ENCODE measurements at regions not wholly inside any gene's neighbourhood (a gene's known extent, or its start where the extent isn't known, plus 50 kb on each side); places are given as distances from the start of the nearest gene placed in this dataset.

GRCh38 chr12:66048835-66049537 is 81.6 kb downstream of the LLPH start (continued):
- no peak for TF ChIP-seq ATF6 (CRISPR knock-in tag; conservative IDR thresholded peaks at IDR 0.05)
- TF ChIP-seq AGO1 (IDR thresholded peaks at IDR 0.05; ENCODE audit: low read depth, low read length, poor library complexity, severe bottlenecking) = no peak
- TF ChIP-seq TGIF2 (CRISPR knock-in tag; IDR thresholded peaks at IDR 0.05) = peak; percentile 33; the same call in 1 of the 2 replicates
- no peak for TF ChIP-seq REL (CRISPR knock-in tag; conservative IDR thresholded peaks at IDR 0.05)
- no peak for TF ChIP-seq SNRNP70 (IDR thresholded peaks at IDR 0.05; ENCODE audit: low read depth, low read length)
- no peak for TF ChIP-seq FIP1L1 (IDR thresholded peaks at IDR 0.05; ENCODE audit: borderline replicate concordance, insufficient read depth, low read depth, low read length)
- TF ChIP-seq TBX2 (CRISPR knock-in tag; IDR thresholded peaks at IDR 0.05; ENCODE audit: borderline replicate concordance) = peak; percentile 82
- TF ChIP-seq ASH2L (IDR thresholded peaks at IDR 0.05; ENCODE audit: insufficient read length, low read depth, low read length) = peak; percentile 85
- TF ChIP-seq ZNF567 (CRISPR knock-in tag; IDR thresholded peaks at IDR 0.05; ENCODE audit: borderline replicate concordance) = no peak
- no peak; the same call in 1 of the 2 replicates for TF ChIP-seq ZNF276 (CRISPR knock-in tag; IDR thresholded peaks at IDR 0.05; ENCODE audit: low read depth)
- peak; percentile 84; the same call in 1 of the 2 replicates for TF ChIP-seq SIX4 (CRISPR knock-in tag; IDR thresholded peaks at IDR 0.05)
- TF ChIP-seq HNRNPUL1 (IDR thresholded peaks at IDR 0.05; ENCODE audit: low read depth, low read length) = no peak
- TF ChIP-seq KMT2A (CRISPR knock-in tag; IDR thresholded peaks at IDR 0.05) = peak; percentile 58; the same call in 1 of the 2 replicates
- 0 out of 2 replicates have a peak, but pooled peaks have one; percentile 32 for TF ChIP-seq ZNF383 (CRISPR knock-in tag; IDR thresholded peaks at IDR 0.05; ENCODE audit: borderline replicate concordance)
- no peak for TF ChIP-seq CC2D1A (CRISPR knock-in tag; IDR thresholded peaks at IDR 0.05)
- no peak for TF ChIP-seq ZNF530 (CRISPR knock-in tag; IDR thresholded peaks at IDR 0.05; ENCODE audit: low read depth)
- peak; percentile 98 for TF ChIP-seq NFIC (IDR thresholded peaks at IDR 0.05; ENCODE audit: low read length)
- TF ChIP-seq ZMYM3 (CRISPR knock-in tag; IDR thresholded peaks at IDR 0.05) = peak; percentile 48; the same call in 1 of the 2 replicates
- no peak for TF ChIP-seq ZBTB1 (CRISPR knock-in tag; IDR thresholded peaks at IDR 0.05; ENCODE audit: borderline replicate concordance)
- peak; percentile 50; the same call in 1 of the 2 replicates for TF ChIP-seq GATAD1 (CRISPR knock-in tag; IDR thresholded peaks at IDR 0.05)
- 0 out of 2 replicates have a peak, but pooled peaks have one; percentile 36 for TF ChIP-seq HNF1B (CRISPR knock-in tag; IDR thresholded peaks at IDR 0.05)
- peak; percentile 85; the same call in 1 of the 2 replicates for TF ChIP-seq ZNF124 (CRISPR knock-in tag; IDR thresholded peaks at IDR 0.05)
- TF ChIP-seq ZMAT3 (CRISPR knock-in tag; conservative IDR thresholded peaks at IDR 0.05) = peak; percentile 59; the same call in 1 of the 2 replicates
- peak; percentile 70; the same call in 1 of the 2 replicates for TF ChIP-seq ZNF556 (CRISPR knock-in tag; IDR thresholded peaks at IDR 0.05; ENCODE audit: borderline replicate concordance)
- no peak for TF ChIP-seq ZZZ3 (CRISPR knock-in tag; IDR thresholded peaks at IDR 0.05; ENCODE audit: borderline replicate concordance)

All from HepG2 (cell line).